HG03342 (cell line): ENCODE measurements at regions not wholly inside any gene's neighbourhood (a gene's known extent, or its start where the extent isn't known, plus 50 kb on each side); places are given as distances from the start of the nearest gene placed in this dataset.

Experiments
- ATAC-seq: cut with Tn5 transposase; IDR thresholded peaks from one replicate; pipeline ENCODE4 v1.9.1; 2021; ENCODE audit warnings: mild to moderate bottlenecking, moderate library complexity; ENCODE audit not compliant: unreplicated experiment

GRCh38 chr20:43863821-43864544, 50.7 kb upstream of the TOX2 start:
- no peak for ATAC-seq

- no peak for ATAC-seq
Measured at GRCh38 chr20:43863330-43863729, 51.3 kb upstream of the TOX2 start.

DNA sequence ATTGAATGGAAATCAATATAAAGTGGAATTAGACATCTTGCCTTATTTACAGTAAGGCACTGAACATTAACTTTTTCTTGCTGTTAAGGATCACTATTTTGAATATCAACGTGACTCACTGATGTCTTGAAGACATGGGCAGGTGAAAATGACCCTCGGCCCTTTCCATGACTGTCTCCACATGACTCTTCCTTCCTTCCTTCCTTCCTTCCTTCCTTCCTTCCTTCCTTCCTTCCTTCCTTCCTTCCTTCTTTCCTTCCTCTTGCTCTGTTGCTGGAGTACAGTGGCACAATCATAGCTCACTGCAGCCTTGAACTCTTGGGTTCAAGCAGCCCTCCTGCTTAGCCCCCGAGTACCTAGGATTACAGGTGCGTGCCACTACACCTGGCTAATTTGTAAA, 52.2 kb upstream of the TOX2 start:
- ATAC-seq = no peak

GRCh38 chr20:43859994-43860393, 54.7 kb upstream of the TOX2 start:
- ATAC-seq = no peak

DNA sequence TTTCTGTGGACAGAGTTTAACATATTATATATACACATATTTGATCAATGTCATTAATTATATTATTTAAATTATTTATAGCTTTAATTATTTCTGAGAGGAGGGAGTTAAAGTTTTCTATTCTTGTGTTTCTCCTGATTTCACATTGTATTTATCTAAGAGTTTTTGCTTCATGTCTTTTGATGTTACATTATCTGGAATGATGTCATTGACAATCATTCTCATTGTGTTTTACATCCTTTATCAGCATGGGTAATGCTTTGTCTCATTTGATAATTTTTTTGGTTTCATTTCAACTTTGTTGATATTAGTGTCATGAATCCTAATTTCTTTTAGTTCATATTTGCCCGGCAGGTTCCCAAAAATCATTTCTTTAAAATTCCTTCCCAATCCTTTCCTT, 56.7 kb upstream of the TOX2 start:
- ATAC-seq = no peak

DNA sequence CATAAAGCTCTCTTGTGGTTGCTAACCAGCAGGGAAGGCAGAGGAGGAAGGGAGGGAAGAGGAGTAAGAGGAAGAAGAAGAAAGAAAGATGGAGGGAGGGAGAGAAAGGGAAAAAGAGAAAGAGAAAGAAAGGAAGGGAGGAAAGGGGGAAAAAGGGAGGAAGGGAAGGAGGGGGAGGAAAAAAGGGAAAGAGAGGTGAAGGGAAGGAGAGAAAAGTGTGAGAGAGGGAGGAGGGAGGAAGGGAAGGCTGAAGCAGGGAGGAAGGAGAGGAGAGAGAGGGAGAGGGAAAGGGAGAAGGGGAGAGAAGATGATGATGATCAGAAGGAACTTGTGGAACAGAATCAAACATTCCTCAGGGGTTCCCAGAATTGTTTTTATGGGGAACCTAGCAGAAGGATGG, 57.5 kb upstream of the TOX2 start:
- ATAC-seq = no peak

DNA sequence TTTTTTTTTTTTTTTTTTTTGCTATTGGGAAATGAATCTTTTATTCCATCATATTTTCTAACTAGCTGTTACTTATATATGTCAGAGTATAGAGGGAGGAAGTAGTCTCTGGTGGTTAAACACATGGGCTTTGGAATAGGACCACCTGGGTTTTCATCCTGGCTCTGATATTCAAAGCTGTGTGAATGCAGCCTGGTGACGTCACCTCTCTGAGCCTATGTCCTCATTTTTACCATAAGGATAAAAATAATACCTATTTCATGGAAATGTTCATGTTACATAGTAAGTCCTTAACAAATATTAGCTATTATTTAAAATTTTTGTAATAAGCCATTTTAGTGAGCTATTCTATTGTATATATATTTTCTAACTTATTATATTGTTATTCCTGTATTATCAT, 58.8 kb upstream of the TOX2 start:
- no peak for ATAC-seq

GRCh38 chr20:43853918-43854317, 60.7 kb upstream of the TOX2 start:
- ATAC-seq = no peak

- ATAC-seq = no peak
Measured at GRCh38 chr20:43853174-43853803, 61.4 kb upstream of the TOX2 start.

- no peak for ATAC-seq
Measured at GRCh38 chr20:43849496-43850186, 65.0 kb upstream of the TOX2 start.

DNA sequence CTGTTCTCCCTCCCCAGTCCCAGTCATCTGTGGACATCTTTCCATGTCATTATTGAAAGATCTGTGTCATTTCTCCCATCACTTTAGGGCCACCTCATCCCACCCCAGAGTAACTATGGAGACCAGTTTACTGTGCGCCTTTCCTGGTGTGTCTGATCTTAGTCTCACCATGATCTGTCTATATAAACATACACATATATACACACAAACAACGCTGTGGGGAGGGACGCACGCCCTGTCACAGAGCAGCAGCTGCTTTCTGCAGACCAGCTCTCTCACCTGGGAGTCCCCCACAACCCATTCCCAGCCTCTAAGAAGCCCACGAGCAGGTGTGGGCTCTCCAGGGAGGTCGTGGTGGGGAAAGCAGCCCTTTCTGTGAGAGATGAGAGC, 68.1 kb upstream of the TOX2 start:
- no peak for ATAC-seq

DNA sequence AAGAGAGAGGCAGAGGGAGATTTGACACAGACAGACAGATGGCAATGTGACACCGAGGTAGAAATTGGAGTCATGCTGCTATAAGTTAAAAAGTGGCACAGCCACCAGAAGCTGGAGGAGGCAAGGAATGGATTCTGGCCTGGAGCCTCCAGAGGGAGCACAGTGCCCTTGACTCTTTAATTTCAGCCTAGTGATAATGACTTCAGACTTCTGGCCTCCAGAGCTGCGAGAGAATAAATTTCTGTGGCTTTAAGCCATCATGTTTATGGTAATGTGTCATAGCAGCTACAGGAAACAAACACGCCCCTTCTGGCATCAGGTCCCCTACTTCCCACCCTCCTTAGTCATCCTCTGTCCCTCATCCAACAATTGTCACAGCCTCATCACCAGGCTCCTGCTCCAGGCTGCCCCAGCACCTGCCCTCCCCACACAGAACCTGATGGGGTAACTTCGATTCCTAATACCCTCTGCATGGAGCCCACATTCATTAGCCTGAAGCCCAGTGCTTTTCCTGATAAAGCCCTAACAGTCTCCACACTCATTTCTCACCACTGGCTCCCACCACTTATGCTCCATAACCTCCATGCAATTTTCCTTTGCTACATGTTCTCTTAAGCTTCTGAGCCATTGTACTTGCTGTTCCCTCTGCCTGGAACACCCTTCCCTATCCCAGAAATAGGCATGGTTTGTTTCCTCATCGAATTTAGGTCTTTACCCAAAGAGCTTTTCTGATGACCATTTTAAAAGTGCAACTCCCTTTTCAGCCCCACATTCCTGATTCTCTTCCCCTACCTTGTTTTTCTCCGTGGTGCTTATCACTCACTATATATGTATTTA, 69.7 kb upstream of the TOX2 start:
- no peak for ATAC-seq

- no peak for ATAC-seq
Measured at GRCh38 chr20:43843965-43844660, 70.5 kb upstream of the TOX2 start.

GRCh38 chr20:43843096-43843964, 71.3 kb upstream of the TOX2 start:
- ATAC-seq = no peak

DNA sequence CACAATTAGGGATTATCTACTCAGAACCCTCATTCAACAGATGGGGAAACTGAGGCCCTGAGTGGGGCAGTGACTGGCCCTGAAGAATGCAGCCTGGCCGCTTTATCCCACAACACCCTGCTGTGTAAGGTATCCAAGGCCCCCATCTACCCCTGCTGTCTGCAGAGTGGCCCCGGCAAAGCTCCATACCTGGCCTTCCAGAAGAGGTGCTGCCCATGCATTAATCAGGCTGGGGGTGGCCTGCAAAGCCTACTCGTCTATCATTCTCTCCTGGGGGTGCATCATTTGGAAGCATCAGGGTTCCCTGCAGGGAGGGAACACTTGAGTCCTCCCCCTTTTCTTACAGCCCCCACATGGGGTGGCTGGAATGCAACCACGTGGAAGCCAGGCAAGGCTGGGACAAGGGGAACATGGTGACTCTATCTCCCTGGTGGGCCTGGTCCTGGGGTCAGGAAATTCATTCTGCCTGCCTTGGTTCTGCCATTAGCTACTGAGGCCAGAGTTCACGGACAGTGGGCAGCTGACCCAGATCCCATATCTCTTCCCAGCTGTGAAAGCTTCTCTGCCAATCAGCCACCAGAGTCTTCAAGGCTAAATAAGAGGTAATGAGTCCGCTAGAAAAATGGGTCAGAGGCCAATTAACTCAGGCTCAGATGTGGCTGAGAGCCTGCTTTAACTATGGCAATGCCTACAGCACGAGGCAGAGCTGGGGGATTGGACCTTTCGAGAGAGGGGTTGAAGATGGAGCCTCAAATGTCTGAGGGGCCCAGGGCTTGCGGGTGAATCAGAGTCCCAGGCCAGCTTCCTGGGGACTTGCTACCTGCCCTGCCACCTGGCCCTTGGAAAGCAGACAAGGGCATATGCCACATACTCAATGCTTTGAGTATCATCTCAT, 72.3 kb upstream of the TOX2 start:
- no peak for ATAC-seq

DNA sequence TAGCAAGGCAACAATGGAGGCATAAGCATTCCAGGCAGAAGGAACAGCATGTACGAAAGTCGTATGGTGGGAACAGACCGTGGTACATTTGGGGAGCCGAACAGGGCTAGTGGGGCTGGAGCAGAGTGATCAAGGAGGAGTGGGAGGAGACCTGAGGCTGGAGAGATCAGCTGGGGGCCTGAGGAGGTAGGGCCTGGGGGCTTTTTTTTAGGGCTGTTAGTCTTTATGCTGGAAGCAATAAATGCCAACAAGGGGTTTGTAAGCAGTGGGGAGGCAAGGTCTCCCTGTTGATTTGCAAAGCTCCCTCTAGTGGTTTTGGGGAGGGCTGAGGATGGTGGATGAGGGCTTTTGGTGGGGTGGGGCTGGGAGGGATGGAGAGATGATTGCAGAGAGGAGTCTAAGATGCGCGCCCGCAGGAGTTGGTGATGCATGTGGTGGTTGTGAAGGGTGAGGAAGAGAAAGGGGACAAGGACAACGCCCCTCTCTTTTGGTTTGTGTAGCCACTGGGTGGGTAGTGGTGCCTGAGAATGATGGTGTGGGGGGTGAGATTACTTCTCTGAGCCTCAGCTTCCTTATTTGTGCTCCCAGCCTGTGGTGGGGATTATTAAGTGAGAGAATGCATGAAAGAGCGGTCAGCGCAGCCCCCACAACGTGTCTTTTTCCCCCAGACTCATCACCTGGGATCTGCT, 74.1 kb upstream of the TOX2 start:
- peak; percentile 52 for ATAC-seq

GRCh38 chr20:43839793-43840199, 74.9 kb upstream of the TOX2 start:
- ATAC-seq = no peak

GRCh38 chr20:43838703-43839060, 76.0 kb upstream of the TOX2 start:
- no peak for ATAC-seq
